HG03520 (cell line): ENCODE measurements at regions not wholly inside any gene's neighbourhood (a gene's known extent, or its start where the extent isn't known, plus 50 kb on each side); places are given as distances from the start of the nearest gene placed in this dataset.

Experiments used
- ATAC-seq: cut with Tn5 transposase; IDR thresholded peaks from one replicate; pipeline ENCODE4 v1.9.1; 2021; ENCODE audit warnings: mild to moderate bottlenecking, moderate library complexity; ENCODE audit not compliant: unreplicated experiment

DNA sequence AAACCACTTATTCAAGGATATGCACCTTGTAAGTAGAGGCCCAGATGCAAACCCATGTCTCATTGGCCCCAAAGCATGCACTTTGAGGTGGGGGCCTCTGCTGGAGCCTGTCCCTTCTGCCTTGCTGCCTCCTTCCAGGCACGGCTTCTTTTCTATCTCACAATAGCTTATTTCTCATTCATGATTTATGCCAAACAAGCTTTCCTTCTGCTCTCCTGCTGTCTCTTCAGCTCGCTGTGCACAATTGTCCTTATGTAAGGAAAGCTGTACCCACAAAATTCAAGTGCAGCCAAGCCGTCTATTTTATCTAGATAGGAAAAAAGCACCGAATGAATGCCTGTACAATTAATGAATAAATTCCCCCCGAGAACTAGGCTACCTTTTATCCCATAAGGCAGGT lies 124.8 kb upstream of the PACRGL start:
- no peak for ATAC-seq

DNA sequence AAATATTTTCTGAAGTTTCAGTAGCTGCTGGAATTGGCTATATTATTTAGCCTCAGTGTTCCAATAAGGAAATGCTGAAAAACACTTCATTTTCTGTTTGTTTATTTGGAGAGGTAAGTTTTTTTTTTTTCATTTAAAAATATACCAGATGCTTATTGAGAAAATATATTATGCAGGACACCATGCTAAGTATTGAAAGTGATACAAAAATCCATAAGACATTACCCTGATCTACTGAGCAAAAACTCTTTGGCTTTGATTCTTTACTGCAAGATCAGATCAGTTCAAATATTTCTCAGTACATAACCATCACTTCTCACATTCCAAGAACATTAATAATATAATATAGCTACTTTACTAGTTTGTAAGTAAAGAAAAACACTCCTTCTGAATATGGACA lies 123.4 kb upstream of the PACRGL start:
- no peak for ATAC-seq

DNA sequence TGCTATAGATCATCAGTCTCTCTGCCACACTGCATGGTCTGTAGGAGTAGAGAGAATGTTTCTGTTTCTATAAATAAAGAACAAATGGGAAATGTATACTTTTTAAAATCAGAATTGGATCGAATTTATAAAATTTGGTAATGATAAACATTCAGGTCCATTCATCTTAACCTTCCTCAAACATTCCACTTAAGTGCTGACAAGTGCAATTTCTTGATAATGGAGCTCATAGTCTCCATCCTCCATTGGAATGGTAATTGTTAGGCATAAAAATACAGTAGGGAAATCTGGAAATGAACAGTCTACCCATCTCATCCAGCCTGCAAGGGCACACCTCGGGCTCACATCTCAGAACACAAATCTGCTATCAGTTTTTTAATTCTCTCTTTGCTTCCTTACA lies 122.6 kb upstream of the PACRGL start:
- ATAC-seq, result no peak

DNA sequence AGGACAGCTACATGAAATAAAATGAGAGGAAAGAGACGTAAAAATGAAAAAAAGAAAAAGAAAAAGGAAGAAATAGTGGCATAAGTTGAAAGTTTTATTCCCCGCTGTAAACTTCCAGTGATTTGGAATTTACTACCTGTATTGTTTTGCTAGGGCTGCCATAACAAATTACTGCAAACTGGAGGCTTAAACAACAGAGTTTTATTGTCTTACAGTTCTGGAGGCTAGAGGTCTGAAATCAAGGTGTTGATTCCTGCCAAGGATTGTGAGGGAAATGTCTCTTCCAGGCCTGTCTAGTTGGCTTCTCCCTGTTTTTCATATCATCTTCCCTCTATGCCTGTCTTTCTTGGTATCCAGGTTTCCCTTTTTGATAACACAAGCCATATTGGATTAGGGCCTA lies 119.4 kb upstream of the PACRGL start:
- no peak for ATAC-seq

DNA sequence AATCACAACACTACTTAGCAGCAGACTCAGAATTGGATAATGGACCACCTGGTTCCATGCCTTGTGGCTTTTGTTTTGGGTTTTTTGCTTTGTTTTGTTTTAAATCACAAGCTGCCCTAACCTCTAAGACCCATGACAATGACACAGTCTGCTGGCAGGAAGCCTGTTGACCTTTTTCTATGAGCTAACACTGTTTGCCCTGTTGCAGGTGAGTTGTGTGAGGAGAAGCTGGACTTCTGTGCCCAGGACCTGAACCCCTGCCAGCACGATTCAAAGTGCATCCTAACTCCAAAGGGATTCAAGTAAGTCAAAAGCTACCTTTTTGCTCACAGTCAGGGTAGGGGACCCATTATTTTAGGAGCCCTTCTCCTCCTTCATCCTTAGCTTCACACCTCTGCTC lies 110.8 kb upstream of the PACRGL start:
- no peak for ATAC-seq

DNA sequence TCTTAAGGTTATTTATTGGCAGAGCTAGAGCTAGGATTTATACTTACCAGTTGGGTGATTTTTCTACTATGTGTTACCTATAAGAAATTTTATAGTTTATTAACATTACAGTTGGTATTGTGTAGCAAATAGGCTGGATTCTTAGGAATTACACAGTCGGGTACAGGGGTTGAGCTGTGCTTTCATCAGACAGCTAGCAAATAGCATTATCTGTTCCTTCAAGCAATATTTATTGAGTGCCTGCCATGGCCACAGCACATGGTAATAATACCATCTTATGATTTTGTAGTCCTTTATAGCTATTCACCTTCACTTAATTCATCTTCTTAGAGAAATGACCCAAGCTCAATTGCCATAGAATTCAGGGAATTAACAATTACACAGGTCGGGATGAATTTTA lies 109.4 kb upstream of the PACRGL start:
- no peak for ATAC-seq

DNA sequence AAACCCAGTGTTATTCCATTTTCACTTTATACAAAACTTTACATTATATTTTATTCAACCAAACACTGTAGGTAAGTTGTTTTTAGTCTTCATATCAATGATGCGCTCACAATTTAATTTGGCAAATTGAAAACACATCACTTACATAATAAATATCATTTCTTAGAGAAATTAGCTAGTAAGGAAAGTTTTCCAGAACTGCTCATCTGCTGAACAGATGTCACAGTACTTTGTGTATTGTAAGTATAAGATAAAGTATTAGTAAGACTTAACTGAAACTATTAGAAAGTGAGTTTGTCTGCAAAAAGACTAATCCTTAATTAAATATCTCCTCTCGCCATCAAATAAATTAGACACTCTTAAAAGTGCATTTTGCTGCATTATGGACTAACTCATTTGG lies 108.7 kb upstream of the PACRGL start:
- no peak for ATAC-seq

DNA sequence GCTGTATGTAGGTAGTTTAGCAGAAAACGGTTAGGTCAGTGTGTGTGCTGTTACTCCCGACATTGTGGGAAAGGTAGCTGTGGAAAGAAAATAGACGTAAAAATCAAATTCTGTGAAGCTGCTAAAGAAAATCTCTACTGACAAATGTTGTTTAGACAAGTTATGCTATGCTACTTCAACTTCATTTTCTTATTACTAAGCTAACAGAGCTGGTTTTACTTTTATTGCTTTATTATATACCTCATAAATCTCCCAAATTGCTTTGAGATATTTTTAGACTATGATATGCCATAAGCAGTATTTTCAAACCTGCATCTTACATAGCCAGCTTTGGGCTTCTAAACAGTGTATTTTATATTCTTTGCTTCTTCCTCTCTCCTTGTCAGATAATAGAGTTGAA lies 108.2 kb upstream of the PACRGL start:
- ATAC-seq, result no peak

DNA sequence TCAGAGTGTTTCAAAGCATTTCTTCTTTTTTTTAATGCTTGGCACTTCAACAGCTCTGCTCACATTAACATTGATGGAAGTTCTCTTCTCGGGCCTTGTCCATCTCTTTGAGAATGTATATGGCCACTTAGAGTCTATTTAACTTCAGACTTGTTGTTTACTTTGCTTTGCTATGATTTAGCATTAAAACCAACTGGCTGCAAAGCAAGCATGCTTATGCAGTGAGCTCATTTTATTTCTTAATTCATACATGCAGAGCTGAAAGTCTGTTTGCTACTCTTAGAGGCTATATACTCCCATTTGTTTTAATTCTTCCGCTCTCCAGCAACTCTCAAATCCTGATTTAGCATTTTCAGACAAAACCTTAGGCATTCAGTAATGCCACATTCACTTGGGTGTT lies 107.6 kb upstream of the PACRGL start:
- ATAC-seq, result no peak

DNA sequence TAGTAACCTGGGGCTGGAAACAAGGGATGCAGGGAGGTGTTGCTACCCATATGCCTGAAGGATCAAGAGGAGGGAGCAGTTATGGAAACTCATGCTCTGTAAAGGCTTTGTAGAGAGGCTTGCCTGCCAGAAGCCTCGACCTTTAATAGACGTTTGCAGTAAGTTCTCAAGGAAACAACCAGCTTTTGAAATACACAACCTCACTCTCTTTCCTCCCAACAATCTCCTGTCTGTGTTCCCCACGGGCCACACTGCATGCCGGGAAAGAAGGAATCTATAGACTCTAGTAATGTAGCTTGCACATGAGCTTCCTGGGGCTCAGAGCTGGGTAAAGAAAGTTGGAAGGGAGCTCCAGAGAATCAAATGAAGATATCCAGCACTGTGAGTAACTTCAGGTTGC lies 101.6 kb upstream of the PACRGL start:
- ATAC-seq, result no peak

DNA sequence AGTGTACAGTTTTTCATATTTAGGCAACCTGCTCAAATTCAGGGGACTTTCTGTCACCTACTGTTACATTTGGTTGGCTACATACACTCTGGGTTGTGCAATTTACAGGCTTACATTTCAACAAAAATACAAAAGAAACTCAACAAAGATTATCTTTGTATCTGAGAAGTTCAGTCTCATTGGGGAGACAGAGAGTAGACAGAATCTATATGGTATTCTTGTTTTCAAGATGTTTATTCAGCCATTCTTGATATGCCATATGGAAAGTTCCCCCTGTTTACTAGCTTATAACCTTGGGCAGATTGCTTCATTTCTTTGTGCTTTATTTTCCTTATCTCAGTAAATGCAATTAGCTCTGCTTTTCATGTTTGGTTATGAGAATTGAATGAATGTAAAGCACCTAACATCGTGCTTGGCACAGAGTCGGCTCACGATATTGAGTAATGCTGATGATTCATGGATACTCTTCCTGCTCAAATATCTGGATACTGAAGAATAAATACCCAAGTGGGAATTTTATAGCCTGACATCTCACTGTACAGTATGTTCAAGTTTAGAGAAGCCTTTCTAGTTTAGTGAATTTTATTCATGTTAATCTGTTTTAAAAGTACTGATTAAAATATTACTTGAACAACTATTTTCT lies 96.5 kb upstream of the PACRGL start:
- no peak for ATAC-seq

DNA sequence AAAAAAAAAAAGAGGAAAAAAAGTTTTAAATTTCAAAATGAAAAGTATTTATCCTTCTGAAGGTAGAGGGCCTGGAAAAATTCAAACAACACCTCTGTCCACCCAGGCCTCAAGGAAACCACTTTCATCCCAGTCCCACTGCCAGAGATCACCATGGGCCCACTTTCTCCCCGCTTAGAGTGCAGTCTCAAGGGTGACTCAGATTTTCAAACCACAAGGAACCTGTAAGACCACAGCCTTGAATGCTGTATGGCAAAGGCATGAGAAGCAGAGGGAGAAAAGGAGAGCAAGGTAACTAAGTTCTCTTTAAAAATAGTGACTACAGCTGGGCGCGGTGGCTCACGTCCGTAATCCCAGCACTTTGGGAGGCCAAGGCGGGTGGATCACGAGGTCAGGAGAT lies 87.9 kb upstream of the PACRGL start:
- no peak for ATAC-seq

DNA sequence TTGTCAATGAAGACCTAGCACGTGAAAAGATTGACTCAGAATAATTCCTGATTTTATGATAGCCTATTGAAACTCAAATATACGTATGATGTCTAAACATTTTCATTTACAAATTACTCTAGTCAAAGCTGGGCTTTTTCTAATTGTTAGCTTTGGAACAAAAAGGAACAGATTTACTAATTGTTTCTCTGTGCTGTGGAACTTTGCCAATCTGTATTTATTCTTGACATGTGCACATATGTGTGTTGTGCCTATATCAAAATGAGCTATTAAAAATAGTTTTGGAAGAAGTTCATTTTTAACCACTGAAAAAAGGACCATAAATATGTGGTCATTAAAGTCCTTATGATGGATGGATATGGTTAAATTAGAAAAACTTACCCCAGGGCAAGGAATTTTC lies 85.4 kb upstream of the PACRGL start:
- no peak for ATAC-seq

DNA sequence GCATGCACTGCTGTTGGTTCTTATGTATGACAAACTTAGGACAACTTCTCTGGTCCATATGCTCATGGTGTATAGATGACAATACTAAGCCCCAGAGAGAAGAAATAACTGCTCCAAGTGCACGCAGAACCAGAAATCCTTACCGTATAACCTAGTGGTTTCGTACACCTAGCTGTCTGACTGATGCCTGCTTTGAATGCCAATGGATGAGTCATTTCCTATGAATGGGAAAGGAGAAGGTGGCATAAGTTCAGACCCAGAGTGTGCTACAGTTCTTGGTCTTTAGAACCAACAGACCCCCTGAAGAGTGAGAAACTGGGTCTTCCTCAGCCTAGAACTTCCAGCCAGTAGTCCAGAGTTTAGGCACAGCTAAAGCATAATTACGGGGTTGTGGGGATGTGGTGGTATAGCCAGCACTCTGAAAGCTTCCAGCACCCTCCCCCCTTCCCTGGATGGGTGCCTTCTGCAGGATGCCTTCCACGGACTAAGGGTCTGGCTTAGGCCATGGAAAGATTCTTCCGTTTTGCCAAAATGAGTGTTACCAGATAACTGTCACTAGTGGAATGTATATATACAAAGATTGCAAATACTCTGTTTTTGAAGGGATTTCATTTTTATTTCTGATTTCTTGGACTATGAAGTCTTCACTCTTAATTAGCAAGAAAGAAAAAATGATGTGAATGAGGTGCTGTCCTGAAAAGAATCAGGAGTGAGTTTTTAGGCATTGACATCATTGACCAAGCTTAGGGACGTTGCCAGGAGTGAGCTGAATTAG lies 84.6 kb upstream of the PACRGL start:
- ATAC-seq, result no peak

DNA sequence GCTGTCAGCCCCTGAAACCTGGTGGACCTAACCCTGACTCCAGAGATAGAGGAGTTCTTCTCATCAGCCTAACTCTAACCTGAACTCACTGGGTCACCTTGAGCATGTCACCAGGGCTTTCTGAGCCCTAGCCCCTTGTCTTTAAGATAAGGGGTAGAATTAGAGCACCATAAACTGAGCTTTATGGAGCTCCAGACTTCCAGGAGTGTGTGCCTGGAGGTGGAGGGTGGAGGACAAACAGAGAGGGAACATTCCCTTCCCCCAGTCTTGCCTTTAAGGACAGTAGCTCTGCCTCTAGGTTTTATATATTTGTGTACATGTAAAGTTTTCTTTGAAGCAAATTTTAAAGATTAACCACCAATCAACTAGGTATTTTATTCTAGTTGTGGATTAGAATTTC lies 83.9 kb upstream of the PACRGL start:
- no peak for ATAC-seq

DNA sequence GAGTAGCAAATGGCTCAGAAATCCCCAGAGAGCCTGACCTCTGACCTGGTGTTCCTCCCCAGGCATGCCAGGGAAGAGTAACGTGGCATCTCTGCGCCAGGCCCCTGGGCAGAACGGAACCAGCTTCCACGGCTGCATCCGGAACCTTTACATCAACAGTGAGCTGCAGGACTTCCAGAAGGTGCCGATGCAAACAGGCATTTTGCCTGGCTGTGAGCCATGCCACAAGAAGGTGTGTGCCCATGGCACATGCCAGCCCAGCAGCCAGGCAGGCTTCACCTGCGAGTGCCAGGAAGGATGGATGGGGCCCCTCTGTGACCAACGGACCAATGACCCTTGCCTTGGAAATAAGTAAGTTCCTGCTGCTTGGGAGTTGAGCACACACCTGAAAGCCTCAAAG lies 83.4 kb upstream of the PACRGL start:
- ATAC-seq, result no peak

DNA sequence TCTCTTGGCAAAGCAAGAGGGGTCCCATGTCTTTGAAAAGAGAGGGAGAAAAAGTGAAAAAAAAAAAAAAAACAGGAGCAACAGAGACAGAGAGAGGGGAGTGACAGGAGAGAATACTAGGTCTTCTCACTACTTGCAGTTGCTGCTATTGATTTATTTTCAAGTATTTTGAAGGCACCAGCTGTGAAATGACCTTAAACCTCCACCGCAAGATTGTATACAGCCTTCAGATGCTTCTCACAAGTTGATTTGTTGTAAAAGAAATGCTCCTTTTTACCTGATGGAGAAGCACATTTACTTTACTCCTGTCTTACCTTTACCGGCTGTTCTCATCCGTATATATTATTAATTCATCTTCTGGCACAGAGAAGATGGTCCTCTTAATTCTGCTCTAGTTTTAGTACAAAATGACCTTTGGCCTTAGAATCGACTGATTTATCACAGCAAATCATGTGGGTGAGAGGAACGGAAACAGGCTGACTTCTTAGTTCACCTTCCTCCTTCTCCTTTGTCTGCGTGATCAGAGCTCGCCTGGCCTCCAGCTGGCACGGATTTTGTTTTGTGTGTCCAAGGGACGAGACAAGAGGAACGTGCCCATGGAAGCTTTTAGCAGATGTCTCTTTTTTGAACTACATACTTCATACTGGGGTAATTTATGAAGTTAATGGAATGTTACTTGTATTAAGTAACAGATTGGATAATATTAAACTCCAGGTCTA lies 82.4 kb upstream of the PACRGL start:
- ATAC-seq, result no peak

DNA sequence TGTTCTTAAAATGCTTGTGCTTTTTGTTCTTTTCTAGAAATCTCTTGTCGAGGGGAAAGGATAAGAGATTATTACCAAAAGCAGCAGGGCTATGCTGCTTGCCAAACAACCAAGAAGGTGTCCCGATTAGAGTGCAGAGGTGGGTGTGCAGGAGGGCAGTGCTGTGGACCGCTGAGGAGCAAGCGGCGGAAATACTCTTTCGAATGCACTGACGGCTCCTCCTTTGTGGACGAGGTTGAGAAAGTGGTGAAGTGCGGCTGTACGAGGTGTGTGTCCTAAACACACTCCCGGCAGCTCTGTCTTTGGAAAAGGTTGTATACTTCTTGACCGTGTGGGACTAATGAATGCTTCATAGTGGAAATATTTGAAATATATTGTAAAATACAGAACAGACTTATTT lies 81.5 kb upstream of the PACRGL start:
- ATAC-seq, result no peak

DNA sequence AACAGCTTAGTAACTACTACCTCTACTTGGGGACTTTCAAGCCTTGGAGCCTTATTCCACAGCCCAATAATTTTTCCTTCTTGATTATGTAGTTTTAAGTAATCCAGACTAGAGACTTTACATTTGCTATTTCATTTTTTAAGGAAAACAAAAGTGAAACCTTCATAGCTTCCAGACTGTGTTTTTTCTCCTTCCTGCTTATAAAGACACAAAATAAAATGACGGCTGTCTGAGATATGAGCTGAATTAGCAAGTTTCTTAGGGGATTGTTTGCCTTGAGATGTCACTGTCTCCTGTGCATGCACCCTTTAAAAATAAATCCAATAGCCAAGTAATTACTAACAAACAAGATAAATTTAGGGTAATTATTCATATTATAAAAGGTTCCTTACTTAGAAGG lies 78.8 kb upstream of the PACRGL start:
- ATAC-seq, result no peak

DNA sequence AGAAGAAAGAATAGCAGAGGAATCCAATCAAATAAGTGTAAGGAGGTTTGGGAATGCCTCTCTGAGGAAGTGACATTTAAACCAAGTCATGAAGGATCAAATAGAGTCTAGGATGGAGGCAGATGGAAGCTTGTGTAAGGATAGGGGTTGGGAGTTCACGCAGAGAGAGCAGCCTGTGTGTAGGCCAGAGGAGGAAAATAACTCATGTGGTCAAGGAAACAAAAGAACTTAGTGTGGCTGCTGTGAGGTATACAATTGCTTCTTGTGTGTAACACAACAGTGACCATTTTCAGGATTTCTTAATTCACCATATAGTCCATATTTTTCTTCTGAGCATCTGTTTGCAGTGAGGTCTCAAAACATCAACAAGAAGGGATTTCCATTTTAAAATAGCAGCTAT lies 77.6 kb upstream of the PACRGL start:
- no peak for ATAC-seq

DNA sequence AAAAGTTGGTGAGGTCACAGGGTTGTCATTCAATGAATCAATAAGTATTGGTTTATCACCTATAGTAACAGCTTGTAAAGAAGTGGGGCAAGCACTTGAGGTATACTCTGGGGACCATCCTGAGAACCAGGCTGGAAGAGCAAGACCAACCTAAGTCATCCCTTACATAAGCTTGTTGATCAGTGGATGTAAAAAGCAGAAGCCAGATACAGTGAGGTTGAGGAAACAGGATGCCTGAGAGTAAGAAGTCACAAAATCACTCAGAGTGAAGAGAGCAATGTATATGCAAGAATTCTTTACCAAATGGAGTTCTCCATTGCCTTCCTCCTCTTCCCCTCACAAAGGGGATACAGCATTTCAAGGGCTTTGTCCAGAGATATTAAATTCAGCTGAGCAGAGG lies 76.3 kb upstream of the PACRGL start:
- ATAC-seq, result no peak

DNA sequence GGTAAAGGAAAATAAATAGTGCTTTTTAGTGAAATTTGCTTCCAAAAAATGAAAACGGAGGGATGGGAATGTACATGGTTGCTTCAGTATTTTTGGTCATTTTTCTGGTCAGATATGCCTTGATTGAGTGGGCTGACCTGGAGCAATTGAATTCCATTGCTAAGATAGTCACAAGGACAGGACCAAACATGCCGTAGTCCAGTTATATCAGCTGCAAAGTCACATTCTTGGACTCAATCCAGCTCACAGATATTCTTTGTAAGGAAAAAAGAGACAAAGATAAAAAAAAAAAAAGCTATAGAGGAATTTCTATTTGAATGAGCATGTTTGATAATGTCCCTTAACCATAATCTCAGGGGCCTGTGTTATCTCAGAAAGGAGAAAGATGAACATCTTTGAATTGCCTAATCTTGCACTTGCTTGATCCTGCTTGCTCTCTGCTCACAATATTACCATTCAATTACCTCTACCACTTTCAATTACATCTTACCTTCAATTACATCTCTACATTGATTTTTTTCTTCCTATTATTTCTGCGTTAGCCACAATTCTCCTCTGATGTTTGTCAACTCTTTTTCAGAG lies 75.4 kb upstream of the PACRGL start:
- ATAC-seq, result no peak
